ENCODE measurements at regions not wholly inside any gene's neighbourhood (a gene's known extent, or its start where the extent isn't known, plus 50 kb on each side); places are given as distances from the start of the nearest gene placed in this dataset.
A peak's percentile ranks its signal among the peaks of the same experiment; 100 is the strongest.
"Not testable (repeated sequence)": the region's sequence is repeated elsewhere in the genome, so short reads cannot be mapped to it uniquely, and the experiment has no call there.

DNA sequence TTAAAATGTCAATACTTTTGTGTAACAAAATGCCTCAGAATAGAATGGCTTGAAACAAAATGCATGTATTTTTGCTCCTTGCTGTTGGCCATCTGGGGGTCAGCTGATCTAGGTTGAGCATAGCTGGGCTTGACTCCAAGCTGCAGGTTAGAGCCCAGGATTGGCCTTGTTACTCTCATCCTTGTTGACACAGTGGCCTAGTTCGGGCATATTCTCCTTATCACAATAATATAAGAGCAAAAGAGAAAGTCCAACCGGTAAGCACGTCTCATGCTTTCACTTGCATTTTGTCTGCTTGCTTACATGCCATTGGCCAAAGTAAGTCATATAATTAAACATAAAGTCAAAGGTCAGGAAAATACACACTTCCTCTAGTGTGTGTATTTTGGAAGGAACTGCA, 456.2 kb downstream of the KCNT2 start:
- Histone ChIP-seq H3K27me3 (ENCODE audit: control insufficient read depth, insufficient read depth, low read length, poor library complexity, severe bottlenecking) (no peaks in the 10 kb centered on the region), H3K9ac (ENCODE audit: extremely low read depth, low read length, poor library complexity, severe bottlenecking) (no peak overlapping the region), H3K4me1 (ENCODE audit: control insufficient read depth, insufficient read depth, low read length) (no peaks in the 10 kb centered on the region), H3K9me3 (ENCODE audit: control insufficient read depth, low read length) (no peaks in the 10 kb centered on the region), H3K27ac (ENCODE audit: low read depth, low read length) (no peak overlapping the region), H3K36me3 (ENCODE audit: control insufficient read depth, insufficient read depth, low read length) (no peaks in the 10 kb centered on the region), H3K4me3 (ENCODE audit: low read length) (no peak overlapping the region)
- H3K27me3 Mint-ChIP-seq (ENCODE audit: insufficient read depth) = no peaks in the 10 kb centered on the region
- no peak overlapping the region for H3K27ac Mint-ChIP-seq
- TF ChIP-seq, protein P1, sequence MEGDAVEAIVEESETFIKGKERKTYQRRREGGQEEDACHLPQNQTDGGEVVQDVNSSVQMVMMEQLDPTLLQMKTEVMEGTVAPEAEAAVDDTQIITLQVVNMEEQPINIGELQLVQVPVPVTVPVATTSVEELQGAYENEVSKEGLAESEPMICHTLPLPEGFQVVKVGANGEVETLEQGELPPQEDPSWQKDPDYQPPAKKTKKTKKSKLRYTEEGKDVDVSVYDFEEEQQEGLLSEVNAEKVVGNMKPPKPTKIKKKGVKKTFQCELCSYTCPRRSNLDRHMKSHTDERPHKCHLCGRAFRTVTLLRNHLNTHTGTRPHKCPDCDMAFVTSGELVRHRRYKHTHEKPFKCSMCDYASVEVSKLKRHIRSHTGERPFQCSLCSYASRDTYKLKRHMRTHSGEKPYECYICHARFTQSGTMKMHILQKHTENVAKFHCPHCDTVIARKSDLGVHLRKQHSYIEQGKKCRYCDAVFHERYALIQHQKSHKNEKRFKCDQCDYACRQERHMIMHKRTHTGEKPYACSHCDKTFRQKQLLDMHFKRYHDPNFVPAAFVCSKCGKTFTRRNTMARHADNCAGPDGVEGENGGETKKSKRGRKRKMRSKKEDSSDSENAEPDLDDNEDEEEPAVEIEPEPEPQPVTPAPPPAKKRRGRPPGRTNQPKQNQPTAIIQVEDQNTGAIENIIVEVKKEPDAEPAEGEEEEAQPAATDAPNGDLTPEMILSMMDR (conservative IDR thresholded peaks at IDR 0.05) = no peak
- H3K36me3 Mint-ChIP-seq (ENCODE audit: low read depth) = no peaks in the 10 kb centered on the region
- no peaks in the 10 kb centered on the region for H3K9me3 Mint-ChIP-seq
- no peak overlapping the region for H3K4me3 Mint-ChIP-seq
- 95% methylated on average over 3 of the region's 3 CpGs; no CpG with 5 or more reads in 1 of the 2 experiments for WGBS, 2 experiments (ENCODE audit: insufficient coverage in 1 of 2, insufficient read length in 1 of 2)
- peaks cover 3% of the 10 kb centered on the region for H3K4me1 Mint-ChIP-seq
- no peak for DNase-seq

- no peak overlapping the region for H3K4me3 ChIP-seq (ENCODE audit: low read length)
- no peak overlapping the region for H3K9ac ChIP-seq (ENCODE audit: extremely low read depth, low read length, poor library complexity, severe bottlenecking)
- H3K27me3 ChIP-seq (ENCODE audit: control insufficient read depth, insufficient read depth, low read length, poor library complexity, severe bottlenecking) = no peaks in the 10 kb centered on the region
- Mint-ChIP-seq H3K9me3 (no peaks in the 10 kb centered on the region), H3K4me3 (no peak overlapping the region), H3K27ac (no peak overlapping the region), H3K4me1 (peaks cover 4% of the 10 kb centered on the region), H3K27me3 (ENCODE audit: insufficient read depth) (no peaks in the 10 kb centered on the region), H3K36me3 (ENCODE audit: low read depth) (no peaks in the 10 kb centered on the region)
- 61 to 100% methylated on average over 1 to 2 of the region's 3 CpGs for WGBS, 2 experiments (ENCODE audit: insufficient coverage in 1 of 2, insufficient read length in 1 of 2)
- H3K4me1 ChIP-seq (ENCODE audit: control insufficient read depth, insufficient read depth, low read length) = no peaks in the 10 kb centered on the region
- TF ChIP-seq, protein P1 (conservative IDR thresholded peaks at IDR 0.05) = peak; percentile 87
- H3K27ac ChIP-seq (ENCODE audit: low read depth, low read length) = no peak overlapping the region
- no peaks in the 10 kb centered on the region for H3K36me3 ChIP-seq (ENCODE audit: control insufficient read depth, insufficient read depth, low read length)
- no peaks in the 10 kb centered on the region for H3K9me3 ChIP-seq (ENCODE audit: control insufficient read depth, low read length)
- DNase-seq = no peak
Measured at GRCh38 chr1:196148367-196148970, 459.8 kb downstream of the KCNT2 start.

DNA sequence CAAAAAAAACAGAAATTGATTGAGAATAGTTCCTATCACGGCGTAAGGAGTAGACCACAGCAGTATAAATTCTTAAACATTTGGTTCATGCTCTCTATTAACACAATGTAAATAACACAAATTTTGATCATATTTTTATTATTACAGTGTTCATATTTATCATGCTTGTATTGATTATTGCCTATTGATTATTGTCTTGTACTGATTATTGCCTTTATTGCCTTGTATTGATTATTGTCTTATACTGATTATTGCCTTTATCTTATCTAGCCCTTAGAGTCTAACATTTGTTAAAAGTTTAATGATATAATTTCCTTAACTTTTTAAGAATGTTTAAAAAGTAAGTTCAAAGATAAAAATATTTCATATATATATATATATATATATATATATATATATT, 460.7 kb downstream of the KCNT2 start:
- no peak for DNase-seq
- 87 to 100% methylated on average over 2 of the region's 2 CpGs for WGBS, 2 experiments (ENCODE audit: insufficient coverage in 1 of 2, insufficient read length in 1 of 2)
- no peak overlapping the region for H3K4me3 Mint-ChIP-seq

DNA sequence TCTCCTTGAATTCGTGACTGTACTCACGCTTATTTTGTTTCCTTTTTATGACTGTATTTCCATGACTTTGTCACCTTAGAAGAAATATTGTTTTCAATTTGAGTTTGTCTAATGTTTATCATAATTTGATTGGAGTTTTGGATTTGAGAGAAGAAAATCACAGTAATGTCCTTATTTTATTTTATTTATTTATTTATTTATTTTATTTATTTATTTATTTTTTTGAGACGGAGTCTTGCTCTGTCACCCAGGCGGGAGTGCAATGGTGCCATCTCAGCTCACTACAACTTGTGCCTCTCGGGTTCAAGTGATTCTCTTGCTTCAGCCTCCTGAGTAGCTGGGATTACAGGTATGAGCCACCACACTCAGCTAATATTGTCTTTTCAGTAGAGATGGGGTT, 463.1 kb downstream of the KCNT2 start:
- not testable (repeated sequence) for H3K27me3 Mint-ChIP-seq (ENCODE audit: insufficient read depth); H3K27ac ChIP-seq (ENCODE audit: low read depth, low read length); H3K9me3 Mint-ChIP-seq; H3K9me3 ChIP-seq (ENCODE audit: control insufficient read depth, low read length); H3K27me3 ChIP-seq (ENCODE audit: control insufficient read depth, insufficient read depth, low read length, poor library complexity, severe bottlenecking); H3K27ac Mint-ChIP-seq; H3K9ac ChIP-seq (ENCODE audit: extremely low read depth, low read length, poor library complexity, severe bottlenecking); H3K36me3 ChIP-seq (ENCODE audit: control insufficient read depth, insufficient read depth, low read length); H3K4me1 Mint-ChIP-seq; H3K4me1 ChIP-seq (ENCODE audit: control insufficient read depth, insufficient read depth, low read length); H3K36me3 Mint-ChIP-seq (ENCODE audit: low read depth); H3K4me3 ChIP-seq (ENCODE audit: low read length); DNase-seq; H3K4me3 Mint-ChIP-seq
- 96 to 97% methylated on average over 3 to 5 of the region's 5 CpGs for WGBS, 2 experiments (ENCODE audit: insufficient coverage in 1 of 2, insufficient read length in 1 of 2)

More for the DNA sequence above, 460.7 kb downstream of the KCNT2 start:
- TF ChIP-seq, protein P1 (conservative IDR thresholded peaks at IDR 0.05) = no peak
- no peaks in the 10 kb centered on the region for H3K27me3 Mint-ChIP-seq (ENCODE audit: insufficient read depth)
- H3K36me3 Mint-ChIP-seq (ENCODE audit: low read depth) = no peaks in the 10 kb centered on the region
- H3K27me3 ChIP-seq (ENCODE audit: control insufficient read depth, insufficient read depth, low read length, poor library complexity, severe bottlenecking) = no peaks in the 10 kb centered on the region
- no peak overlapping the region for H3K27ac ChIP-seq (ENCODE audit: low read depth, low read length)
- no peaks in the 10 kb centered on the region for H3K4me1 ChIP-seq (ENCODE audit: control insufficient read depth, insufficient read depth, low read length)
- no peaks in the 10 kb centered on the region for H3K9me3 Mint-ChIP-seq
- H3K36me3 ChIP-seq (ENCODE audit: control insufficient read depth, insufficient read depth, low read length) = no peaks in the 10 kb centered on the region
- H3K27ac Mint-ChIP-seq = no peak overlapping the region
- no peak overlapping the region for H3K4me3 ChIP-seq (ENCODE audit: low read length)
- H3K4me1 Mint-ChIP-seq = peaks cover 4% of the 10 kb centered on the region
- no peak overlapping the region for H3K9ac ChIP-seq (ENCODE audit: extremely low read depth, low read length, poor library complexity, severe bottlenecking)
- H3K9me3 ChIP-seq (ENCODE audit: control insufficient read depth, low read length) = no peaks in the 10 kb centered on the region
